ENCODE measurements at regions not wholly inside any gene's neighbourhood (a gene's known extent, or its start where the extent isn't known, plus 50 kb on each side); places are given as distances from the start of the nearest gene placed in this dataset.

- no peak for DNase-seq
These were observed 86.7 kb downstream of the S1PR1 start for GRCh38 chr1:101323535-101323934.

DNA sequence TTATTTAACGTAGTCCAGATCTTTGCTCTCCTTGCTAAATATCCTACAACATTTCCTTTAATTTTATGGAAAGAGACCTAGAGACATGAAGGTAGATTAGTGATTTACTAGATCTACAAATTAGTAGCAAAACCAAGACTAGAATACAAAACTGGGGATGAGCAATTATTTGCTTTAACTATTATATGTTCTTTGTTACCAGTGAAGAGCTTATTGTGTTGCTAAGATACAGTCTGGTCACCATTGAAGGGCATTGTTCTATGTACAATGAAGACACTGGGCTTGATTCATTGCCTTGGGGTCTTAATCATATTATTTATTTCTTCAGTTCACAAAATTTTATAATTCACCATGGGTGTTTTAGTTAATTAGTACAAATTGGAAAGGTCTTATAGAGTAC lies 88.3 kb downstream of the S1PR1 start:
- DNase-seq, result no peak

- no peak for DNase-seq
These were observed 93.8 kb downstream of the S1PR1 start for GRCh38 chr1:101330427-101331130.

DNA sequence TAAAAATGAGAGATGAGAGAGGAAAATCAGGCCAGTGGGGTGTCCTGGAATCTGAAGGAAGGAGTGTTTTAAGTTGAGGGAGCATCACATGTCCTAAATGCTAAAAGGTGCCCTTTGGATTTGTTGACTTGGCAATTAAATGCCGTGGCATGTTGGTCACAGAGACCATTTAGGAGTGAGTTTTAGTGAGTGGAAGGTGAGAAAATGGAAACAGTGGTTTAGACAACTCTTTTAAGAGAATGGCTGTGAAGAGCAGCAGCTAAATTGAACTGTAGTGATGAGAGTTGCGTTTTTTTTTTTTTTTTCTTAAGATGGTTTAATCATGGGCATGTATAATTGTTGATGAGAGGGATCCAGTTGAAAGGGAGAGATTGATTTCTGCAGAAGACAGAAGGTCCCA lies 95.0 kb downstream of the S1PR1 start:
- no peak for DNase-seq

DNA sequence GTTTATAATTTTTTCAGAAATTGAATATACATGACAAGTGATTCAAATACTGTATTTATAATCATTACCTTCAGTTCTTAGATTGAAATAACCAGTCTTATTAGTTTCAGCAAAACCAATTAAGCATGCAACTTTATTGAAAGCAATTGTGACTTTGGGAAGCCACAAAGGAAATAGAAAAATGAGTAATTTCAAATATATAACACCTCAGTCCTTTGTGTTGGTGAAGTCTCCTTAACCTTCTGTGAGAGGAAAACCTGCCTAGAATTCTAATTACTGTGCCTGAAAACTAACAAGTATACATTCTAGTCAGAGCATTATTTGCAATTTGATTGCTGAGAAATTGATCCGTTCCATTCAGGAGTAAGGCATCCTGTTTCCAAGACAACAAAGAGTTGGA lies 95.8 kb downstream of the S1PR1 start:
- no peak for DNase-seq

- no peak for DNase-seq
These were observed 96.4 kb downstream of the S1PR1 start for GRCh38 chr1:101333186-101333585.

- no peak for DNase-seq
These were observed 101.1 kb downstream of the S1PR1 start for GRCh38 chr1:101337968-101338367.

DNA sequence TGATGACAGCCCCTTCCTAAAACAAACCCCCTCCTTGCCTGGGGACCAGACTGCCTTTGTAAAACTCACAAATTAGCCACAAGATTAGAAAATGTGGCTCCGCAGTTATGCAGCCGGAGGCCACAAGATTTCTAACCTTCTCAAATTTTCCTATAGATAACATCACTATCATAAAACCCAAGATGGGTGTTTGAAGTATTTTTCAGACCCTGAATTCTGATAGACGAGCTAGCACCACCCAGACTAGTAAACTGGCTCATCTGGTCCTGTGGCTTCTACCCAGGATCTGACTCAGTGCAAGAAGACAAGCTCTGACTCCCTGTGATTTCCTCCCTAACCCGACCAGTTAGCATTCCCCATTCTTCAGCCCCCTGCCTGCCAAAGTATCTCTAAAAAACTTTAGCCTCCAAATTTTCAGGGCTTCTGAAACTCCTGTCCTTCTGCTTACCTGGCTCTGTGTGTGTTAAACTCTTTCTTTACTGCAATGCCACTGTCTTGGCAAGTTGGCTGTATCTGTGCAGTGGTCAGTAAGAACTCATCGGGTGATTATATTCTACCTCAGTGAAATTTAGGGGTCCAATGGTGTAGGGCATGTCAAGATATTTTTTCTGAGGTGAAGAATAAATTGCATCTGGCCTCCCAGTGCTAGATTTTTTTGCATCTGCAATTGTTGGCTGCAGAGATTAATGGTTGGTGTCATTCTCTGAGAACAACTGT lies 102.1 kb downstream of the S1PR1 start:
- DNase-seq, result no peak

DNA sequence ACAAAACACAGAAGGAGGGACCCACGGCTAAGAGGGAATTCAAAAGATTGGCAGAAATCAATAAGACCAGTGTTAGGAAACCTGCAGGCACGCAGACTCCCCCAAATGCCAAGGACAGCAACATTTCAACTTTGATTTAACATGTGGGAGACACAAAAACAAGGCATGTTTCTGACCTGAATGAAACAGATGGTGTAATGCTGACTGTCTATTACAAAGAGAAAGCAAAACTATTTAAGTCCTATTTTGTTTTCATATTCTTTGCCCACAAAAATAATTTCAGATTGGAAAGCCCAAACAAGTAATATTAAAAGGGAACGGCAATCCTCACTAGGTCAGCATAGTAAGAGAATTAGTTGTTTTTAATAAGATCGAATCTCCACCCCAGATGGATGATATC lies 107.9 kb downstream of the S1PR1 start:
- no peak for DNase-seq

DNA sequence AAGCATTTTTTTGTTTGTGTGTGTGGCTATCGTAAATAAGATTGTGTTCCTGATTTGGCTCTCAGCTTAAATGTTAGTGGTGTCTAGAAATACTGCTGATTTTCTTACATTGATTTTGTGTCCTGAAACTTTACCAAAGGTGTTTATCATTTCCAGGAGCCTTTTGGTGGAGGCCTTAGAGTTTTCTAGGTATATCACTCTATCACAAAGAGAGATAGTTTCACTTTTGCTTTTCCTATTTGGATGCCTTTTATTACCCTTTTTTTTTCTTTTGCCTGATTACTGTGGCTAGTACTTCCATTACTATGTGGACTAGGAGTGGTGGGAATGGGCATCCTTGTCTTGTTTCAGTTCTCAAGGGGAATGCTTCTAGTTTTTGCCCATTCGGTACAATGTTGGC lies 109.6 kb downstream of the S1PR1 start:
- DNase-seq, result no peak

DNA sequence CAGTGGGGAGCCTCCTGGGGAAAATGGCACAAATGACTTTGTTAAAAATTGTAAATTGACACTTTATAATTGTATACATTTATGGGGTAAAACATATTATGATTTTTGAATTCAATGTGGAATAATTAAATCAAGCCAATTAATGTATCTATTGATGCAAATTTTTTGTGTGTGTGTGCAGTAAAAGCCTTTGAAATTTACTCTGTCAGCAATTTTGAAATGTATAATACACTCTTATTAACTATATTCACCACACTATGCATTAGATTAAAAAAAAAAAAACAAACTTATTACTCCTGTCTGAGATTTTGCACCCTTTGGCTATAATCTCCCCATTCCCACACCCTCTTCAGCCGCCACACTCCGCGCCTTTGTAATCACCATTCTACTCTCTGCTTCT lies 119.2 kb downstream of the S1PR1 start:
- DNase-seq, result no peak

DNA sequence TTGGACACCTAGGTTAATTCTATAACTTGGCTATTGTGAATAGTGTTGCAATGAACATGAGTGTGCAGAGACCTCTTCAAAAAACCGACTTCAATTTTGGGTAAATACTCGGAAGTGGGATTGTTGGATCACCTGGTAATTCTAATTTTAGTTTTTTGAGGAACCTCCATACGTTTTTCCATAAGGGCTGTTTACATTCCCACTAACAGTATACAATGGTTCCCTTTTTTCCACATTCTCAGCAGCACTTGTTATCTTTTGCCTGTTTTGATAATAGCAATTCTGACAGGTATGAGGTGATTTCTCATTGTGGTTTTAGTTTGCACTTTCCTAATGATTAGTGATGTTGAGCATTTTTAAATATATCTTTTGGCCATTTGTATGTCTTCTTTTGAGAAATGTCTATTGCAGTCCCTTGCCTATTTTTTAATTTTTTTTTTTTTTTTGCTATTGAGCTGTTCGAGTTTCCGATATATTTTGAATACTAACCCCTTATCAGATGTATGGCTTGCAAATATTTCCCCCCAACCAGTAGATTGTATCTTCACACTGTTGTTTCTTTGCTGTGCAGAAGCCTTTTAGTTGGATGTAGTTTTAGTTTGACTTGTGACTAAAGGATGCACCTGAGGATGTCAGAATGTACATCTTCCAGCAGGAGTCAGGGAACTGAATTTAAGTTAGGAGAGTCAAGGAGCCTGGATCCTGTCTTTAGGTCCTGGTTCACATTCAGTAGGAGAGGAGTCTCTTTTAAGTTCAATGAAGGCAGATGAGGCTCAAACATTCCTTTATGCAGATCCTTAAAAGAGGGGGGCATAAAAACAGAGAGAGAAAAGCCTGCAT lies 120.0 kb downstream of the S1PR1 start:
- no peak for DNase-seq

DNA sequence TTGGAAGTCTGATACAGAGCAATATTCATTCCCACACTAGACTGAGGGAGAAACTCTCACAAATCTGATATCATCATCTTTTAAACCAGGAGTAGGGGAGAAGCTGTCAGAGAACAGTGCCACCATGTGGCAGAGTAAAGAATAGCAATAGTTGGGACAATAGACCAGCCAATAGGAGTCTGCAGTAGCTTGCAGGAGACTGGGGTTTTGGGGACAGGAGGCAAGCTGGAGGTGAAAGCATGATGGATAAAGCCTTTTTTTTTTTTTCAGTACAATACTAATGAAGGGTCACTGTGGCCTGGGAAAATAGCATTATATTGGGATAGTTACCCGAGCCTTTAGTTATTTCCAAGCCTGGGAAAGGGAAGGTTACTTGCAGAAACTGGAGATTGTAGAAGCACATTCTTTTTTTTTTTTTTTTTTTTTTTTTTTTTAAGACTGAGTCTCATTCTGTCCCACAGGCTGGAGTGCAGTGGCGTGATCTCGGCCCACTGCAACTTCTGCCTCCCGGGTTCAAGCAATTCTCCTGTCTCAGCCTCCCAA lies 120.7 kb downstream of the S1PR1 start:
- peak; percentile 66 for DNase-seq

DNA sequence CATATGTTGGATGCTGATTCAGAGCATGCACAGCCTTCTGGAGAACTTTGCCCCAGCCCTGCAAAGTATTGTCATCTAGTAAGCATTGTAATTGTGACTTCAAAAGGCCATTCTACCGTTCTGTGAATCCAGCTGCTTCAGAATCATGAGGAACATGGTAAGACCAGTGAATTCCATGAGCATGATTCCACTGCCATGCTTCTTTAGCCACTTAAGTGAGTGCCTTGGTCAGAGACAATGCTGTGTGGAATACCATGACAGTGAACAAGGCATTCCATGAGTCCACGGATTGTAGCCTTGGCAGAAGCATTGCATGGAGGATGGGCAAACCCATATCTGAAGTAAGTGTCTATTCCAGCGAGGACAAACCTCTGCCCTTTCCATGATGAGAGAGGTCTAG lies 123.7 kb downstream of the S1PR1 start:
- DNase-seq, result no peak

- no peak for DNase-seq
These were observed 127.1 kb downstream of the S1PR1 start for GRCh38 chr1:101363891-101364318.

DNA sequence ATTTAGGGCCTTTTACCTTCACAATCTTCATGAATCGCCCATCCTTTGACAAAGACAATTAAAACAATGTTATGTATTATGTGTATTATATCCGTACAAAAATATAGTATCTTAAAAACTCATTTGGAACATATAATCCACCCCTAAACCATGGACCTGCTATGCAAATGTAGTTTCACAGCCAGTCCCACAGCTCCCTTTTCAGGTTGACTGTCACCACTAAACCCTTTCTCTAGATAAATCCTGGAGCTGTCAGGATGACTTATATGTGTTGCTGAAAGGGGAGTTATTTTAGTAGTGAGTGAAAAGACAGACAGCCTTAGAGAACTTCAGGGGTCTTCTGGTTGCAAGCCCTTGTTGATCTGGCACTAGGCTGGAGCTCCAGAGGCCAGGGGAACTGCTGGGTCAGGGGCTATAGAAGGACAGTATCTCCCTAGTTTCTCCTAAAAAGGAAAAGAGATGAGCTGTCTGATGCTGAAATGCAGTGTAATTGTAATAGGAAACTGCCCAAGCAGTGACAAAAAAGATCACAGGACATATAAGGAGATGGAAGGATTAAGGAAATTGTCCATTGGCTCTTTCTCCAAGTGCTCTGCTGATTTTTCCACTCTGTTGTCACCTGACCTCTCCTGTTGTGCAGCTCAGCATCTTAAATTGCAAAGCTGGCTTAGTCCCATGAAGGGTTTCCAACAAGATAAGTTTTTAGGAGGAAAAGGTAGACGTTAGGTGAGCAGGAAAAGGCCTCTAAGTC lies 127.7 kb downstream of the S1PR1 start:
- no peak for DNase-seq

GRCh38 chr1:101365186-101365585 lies 128.4 kb downstream of the S1PR1 start:
- no peak for DNase-seq

GRCh38 chr1:101365878-101366277 lies 129.1 kb downstream of the S1PR1 start:
- DNase-seq, result no peak

DNA sequence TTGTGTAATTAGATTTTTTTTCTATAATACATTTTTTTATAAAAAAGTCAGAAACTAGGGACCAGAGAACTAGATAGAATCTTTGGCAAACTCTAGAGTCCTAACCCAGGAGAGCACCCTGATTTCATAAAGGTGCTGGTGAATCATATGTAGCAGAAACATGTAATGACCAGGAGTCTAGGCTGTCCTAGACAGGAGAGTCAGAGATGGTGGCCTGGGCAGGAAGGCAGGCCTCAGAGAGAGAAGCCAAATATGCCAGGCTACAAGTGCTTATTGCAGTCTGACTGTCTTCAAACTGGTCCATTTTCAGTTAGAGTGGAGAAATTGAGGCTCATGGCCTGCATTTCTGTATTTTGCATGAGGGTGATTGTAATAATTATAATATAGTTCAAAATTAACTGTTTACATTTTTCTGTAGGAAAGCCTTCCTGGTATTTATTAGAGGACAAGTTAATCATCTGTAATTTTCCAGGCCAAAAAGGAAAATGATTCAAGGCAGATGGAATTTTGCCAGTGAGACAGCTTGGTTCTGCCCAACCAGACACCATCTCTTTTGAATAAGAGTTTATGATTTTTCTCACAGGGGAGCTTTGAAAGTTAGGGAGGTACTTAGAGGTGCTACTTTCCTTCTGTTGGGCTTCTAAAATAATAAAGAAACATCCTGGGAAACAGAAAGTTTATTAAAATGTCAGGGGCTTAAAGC lies 129.8 kb downstream of the S1PR1 start:
- DNase-seq, result no peak

DNA sequence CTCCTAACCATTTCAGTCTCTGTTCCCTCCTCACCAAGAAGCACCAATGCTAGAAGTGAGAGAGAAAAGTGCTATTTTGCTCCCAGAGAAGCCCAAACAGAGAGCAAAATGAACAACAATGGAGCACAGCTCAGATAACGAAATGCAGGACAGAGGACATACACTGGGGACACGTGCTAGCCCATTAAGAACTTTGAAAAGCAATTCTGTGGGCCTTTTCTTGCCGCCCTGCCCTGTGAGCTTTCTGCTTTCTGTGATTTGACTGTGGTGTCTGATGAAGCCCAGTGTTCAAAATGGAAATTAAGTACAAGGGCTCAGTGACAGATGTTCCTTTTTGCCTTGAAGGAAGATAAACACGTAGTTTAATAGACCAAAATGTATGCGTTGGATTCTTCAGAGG lies 130.8 kb downstream of the S1PR1 start:
- no peak for DNase-seq

- no peak for DNase-seq
These were observed 133.7 kb downstream of the S1PR1 start for GRCh38 chr1:101370488-101370887.

DNA sequence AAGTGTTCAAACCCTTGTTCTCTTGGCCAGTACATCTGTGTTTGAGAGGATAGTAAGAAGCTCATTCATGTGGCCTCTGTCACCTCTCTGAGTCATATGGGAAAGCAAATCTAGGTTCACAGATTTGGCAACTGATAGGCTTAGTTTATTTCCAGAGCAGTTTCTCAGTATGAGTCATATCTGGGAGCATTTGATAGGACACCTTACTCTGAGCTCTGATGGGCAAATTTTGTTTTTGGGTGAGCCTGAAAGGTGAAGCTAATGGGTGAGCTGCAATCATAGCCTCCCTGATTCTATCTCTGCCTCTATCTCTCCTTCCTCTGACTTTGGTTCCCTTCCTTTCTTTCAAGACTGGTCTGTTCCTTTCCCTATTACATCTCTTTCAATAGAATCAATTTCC lies 134.4 kb downstream of the S1PR1 start:
- no peak for DNase-seq
